ENCODE measurements at regions not wholly inside any gene's neighbourhood (a gene's known extent, or its start where the extent isn't known, plus 50 kb on each side); places are given as distances from the start of the nearest gene placed in this dataset.

DNA sequence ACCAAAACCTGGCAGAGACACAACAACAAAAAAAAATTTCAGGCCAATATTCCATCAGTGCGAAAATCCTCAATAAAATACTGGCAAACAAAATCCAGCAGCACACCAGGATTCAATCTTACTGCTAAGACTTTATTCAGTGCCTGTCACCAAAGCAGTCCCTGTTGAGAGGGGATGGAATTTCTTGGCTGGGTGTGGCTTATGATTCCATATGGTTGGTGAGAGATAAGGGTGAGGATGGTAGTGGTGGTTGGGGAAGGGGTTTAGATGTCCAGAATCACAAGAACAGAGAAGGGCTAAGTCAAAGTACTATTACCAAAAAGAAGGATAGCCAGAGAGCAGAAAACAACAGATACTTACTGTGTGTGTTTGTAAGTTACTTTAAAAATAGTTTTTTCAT lies 152.8 kb upstream of the SLC35B3 start:
- no peaks in the 10 kb centered on the region for H3K27me3 ChIP-seq (ENCODE audit: low read depth)
- H3K4me3 ChIP-seq, result no peak overlapping the region
- peaks cover 33% of the 10 kb centered on the region for H3K9me3 ChIP-seq (replicated peaks)
- H3K27ac ChIP-seq (replicated peaks), result no peak overlapping the region
- TF ChIP-seq, protein P1, sequence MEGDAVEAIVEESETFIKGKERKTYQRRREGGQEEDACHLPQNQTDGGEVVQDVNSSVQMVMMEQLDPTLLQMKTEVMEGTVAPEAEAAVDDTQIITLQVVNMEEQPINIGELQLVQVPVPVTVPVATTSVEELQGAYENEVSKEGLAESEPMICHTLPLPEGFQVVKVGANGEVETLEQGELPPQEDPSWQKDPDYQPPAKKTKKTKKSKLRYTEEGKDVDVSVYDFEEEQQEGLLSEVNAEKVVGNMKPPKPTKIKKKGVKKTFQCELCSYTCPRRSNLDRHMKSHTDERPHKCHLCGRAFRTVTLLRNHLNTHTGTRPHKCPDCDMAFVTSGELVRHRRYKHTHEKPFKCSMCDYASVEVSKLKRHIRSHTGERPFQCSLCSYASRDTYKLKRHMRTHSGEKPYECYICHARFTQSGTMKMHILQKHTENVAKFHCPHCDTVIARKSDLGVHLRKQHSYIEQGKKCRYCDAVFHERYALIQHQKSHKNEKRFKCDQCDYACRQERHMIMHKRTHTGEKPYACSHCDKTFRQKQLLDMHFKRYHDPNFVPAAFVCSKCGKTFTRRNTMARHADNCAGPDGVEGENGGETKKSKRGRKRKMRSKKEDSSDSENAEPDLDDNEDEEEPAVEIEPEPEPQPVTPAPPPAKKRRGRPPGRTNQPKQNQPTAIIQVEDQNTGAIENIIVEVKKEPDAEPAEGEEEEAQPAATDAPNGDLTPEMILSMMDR (IDR thresholded peaks at IDR 0.05; ENCODE audit: borderline replicate concordance), result no peak
- intact Hi-C loops (cut with micrococcal nuclease), result no loop called here
- H3K4me1 ChIP-seq, result no peaks in the 10 kb centered on the region
- DNase-seq, result no peak
- no peaks in the 10 kb centered on the region for H3K36me3 ChIP-seq

DNA sequence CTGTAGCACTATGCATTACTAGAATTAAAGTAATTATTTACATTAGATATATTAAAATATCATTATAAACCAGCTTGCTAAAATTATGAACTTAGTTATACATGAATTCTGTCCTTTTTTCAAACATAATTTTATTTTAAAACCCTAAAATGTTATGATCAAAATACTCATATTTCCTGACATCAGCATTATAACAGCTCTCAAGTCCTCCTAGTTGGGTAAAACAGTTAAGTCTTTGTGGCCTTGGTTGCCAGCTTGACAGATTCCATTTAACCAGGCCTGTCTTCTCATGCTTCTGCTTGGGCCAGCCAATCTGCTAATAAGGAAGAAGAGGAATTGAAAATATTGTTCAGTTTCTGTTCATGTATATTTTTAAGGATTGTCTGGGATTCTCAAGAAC lies 147.9 kb upstream of the SLC35B3 start:
- no peak for DNase-seq
- no peak overlapping the region for H3K27ac ChIP-seq (replicated peaks)
- H3K4me1 ChIP-seq, result no peaks in the 10 kb centered on the region
- intact Hi-C loops (cut with micrococcal nuclease), result no loop called here
- peaks cover 13% of the 10 kb centered on the region for H3K9me3 ChIP-seq (replicated peaks)
- H3K36me3 ChIP-seq, result no peaks in the 10 kb centered on the region
- no peak overlapping the region for H3K4me3 ChIP-seq
- H3K27me3 ChIP-seq (ENCODE audit: low read depth), result no peaks in the 10 kb centered on the region
- TF ChIP-seq, protein P1 (IDR thresholded peaks at IDR 0.05; ENCODE audit: borderline replicate concordance), result no peak

DNA sequence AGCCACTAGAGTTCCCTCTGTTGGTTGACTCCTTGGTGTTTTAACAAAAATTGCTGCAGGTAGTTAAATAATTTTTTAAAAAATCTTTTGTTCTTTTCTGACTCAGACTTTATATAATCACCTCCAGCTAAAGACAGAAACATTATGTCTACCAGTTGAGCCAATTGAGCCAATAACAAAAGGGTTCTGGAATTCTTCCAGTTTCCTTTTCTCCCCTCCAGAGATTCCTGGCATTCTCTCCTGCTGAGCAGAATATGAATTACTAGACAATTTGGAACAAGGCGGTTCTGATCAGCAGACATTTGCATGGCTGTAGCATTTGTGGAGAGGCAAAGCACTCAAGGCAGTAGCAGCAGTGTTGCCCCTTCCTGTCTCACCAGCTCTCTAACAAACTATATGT lies 144.0 kb upstream of the SLC35B3 start:
- Histone ChIP-seq H3K4me1 (no peaks in the 10 kb centered on the region), H3K36me3 (no peaks in the 10 kb centered on the region), H3K9me3 (replicated peaks) (no peaks in the 10 kb centered on the region), H3K27ac (replicated peaks) (no peak overlapping the region), H3K4me3 (no peak overlapping the region), H3K27me3 (ENCODE audit: low read depth) (no peaks in the 10 kb centered on the region)
- intact Hi-C loops (cut with micrococcal nuclease), result no loop called here
- no peak for DNase-seq
- TF ChIP-seq, protein P1 (IDR thresholded peaks at IDR 0.05; ENCODE audit: borderline replicate concordance), result no peak

DNA sequence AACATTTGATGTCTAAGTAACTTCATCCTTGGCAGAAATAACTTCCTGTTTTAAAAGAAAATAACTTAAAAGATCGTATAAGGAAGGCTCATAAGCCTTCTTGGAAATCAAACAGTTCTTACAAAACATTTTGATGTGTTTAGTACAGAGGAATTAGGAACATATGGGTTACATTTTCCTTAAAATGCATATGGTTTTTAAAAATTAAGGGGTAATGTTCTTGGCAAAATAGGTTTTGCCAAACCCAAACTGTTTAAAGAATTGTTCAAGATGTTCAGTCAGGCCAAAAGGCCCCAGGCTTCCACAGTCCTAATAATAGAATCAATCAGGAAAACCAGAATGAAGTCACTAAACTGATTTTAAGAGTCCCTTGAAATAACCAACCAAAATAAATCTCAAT lies 142.7 kb upstream of the SLC35B3 start:
- intact Hi-C loops (cut with micrococcal nuclease), result no loop called here
- H3K27me3 ChIP-seq (ENCODE audit: low read depth), result no peaks in the 10 kb centered on the region
- H3K27ac ChIP-seq (replicated peaks), result no peak overlapping the region
- H3K36me3 ChIP-seq, result no peaks in the 10 kb centered on the region
- H3K9me3 ChIP-seq (replicated peaks), result no peaks in the 10 kb centered on the region
- DNase-seq, result no peak
- no peaks in the 10 kb centered on the region for H3K4me1 ChIP-seq
- TF ChIP-seq, protein P1 (IDR thresholded peaks at IDR 0.05; ENCODE audit: borderline replicate concordance), result no peak
- no peak overlapping the region for H3K4me3 ChIP-seq

DNA sequence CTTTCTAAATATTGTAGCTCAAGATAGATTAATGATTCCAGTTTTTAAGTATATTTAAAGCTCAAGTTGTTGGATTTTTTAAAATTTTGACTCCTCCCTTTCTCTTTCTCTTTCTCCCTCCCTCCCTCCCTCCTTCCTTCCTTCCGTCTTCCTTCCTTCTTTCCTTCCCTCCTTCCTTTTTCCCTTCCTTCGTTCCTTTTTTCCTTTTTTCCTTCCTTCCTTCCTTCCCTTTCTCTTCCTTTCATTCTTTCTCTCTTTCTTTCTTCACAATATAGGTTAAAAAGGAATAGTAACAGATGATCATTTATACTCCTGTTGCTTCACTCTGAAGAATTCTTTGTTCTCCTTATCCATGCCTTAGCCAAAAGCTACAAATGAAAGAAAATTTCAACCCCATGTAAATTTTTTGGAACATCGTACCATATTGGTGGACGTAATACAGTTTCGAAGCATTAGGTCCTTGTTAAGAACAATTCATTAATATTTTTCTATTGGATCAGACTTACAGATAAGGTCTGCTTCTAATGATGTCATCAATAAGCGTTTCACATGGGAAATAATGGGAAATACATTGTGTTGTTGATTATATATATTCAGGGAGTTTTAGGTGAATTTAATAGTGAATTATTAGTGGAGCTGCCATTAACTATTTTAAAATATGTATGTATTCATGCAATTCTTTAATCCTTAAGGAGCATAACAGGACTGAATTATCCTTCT lies 139.6 kb upstream of the SLC35B3 start:
- intact Hi-C loops (cut with micrococcal nuclease), result no loop called here
- Histone ChIP-seq H3K9me3 (replicated peaks) (no peaks in the 10 kb centered on the region), H3K4me3 (no peak overlapping the region), H3K27ac (replicated peaks) (no peak overlapping the region), H3K4me1 (no peaks in the 10 kb centered on the region), H3K27me3 (ENCODE audit: low read depth) (no peaks in the 10 kb centered on the region), H3K36me3 (no peaks in the 10 kb centered on the region)
- TF ChIP-seq, protein P1 (IDR thresholded peaks at IDR 0.05; ENCODE audit: borderline replicate concordance), result no peak
- DNase-seq, result no peak

Measured in left ventricle myocardium inferior (tissue), 1 donor.